ENCODE measurements at regions not wholly inside any gene's neighbourhood (a gene's known extent, or its start where the extent isn't known, plus 50 kb on each side); places are given as distances from the start of the nearest gene placed in this dataset.

- TF ChIP-seq CTCF (IDR thresholded peaks at IDR 0.05) (no peak), YY1 (IDR thresholded peaks at IDR 0.05; ENCODE audit: low read depth) (no peak), TEAD4 (IDR thresholded peaks at IDR 0.05; ENCODE audit: borderline replicate concordance, insufficient read depth) (no peak), EP300 (IDR thresholded peaks at IDR 0.05; ENCODE audit: borderline replicate concordance in 1 of 2, low read depth in 1 of 2, low read length in 1 of 2) (no peak), PBX3 (IDR thresholded peaks at IDR 0.05) (no peak), EZH2phosphoT487 (IDR thresholded peaks at IDR 0.05; ENCODE audit: borderline replicate concordance, low read depth) (no peak), POLR2AphosphoS5 (IDR thresholded peaks at IDR 0.05; ENCODE audit: low read depth, low read length) (no peak)
These were observed 282.7 kb downstream of the GAS1 start for GRCh38 chr9:86664603-86665002.

Measured in SK-N-SH (cell line).